HG03139 (cell line): ENCODE measurements at regions not wholly inside any gene's neighbourhood (a gene's known extent, or its start where the extent isn't known, plus 50 kb on each side); places are given as distances from the start of the nearest gene placed in this dataset.

Source experiments
- ATAC-seq: cut with Tn5 transposase; IDR thresholded peaks from one replicate; pipeline ENCODE4 v1.9.1; 2021; ENCODE audit not compliant: unreplicated experiment

DNA sequence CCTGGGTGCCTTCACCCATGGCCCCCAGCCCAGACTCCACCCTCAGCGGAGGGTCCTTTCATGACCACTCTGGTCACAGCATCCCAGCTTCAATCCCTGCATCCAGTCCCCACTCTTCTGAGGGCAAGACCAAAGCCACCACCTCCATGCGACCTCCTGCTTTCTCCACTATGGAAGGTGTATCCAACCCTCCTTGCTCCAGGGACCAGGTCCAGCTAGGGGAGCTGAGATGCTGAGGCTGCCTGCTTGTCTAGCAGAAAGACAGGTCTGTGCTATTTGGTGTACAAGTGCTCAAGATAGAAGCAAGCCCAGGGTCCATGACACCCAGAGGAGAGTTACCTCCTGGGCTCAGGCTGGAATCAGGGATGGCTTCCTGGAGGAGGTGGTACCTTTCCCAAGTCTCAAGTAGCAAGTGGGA is 73.8 kb upstream of the RAB6C start:
- ATAC-seq, result no peak

- ATAC-seq, result no peak
Observed at GRCh38 chr2:129906139-129906860, 73.2 kb upstream of the RAB6C start.

DNA sequence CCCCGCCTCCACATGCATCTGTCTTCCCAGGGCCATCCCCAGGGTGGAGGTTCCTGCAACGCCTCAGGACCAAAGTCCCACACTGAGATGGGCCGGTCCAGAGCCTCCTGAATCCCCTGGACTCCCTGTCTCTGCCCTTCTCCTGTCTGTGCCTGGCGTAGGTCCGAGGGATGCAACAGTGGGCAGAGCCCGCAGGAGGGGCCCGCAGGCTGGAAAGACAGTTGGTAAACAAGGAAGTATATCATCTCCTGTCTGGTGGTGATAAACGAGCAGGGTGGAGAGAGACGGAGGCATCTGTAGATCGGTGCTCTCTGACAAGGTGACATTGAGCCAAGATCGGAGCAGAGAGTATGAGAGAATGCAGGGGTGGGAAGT is 72.6 kb upstream of the RAB6C start:
- no peak for ATAC-seq

DNA sequence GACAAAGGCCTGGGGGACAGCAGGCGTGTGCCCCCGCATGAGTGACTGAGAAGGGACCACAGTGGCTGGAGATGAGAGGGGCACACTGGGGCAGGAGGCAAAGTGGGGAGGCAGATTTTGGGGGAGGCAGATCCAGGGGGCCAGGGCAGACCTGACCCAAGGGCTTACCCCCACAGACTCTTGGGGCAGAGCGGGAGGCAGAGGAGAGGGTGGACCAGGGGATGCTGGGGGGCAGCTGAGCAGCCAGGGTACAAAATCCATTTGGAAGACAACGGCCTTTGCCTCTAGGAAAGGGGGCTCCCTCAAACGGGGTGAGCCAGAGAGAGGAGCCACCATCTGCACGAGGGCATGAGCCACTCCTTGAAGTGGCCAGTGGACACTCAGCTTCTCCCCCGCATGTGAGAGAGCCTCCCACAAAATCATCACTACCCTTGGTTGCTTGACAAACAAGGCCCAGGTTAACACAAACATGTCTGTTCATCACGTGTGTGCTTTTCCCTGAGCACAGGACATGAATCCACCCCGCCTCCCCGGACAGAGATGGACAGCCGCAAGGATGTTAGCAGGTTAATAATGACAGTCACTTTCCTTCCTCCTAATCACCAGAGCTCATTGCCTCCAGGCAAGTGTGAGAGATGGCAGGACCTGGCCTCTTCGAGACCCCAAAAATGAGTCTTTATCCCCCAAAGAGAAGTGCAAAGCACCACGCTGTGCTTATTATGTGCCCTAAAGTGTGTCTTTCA is 72.0 kb upstream of the RAB6C start:
- ATAC-seq, result no peak

GRCh38 chr2:129908721-129909373 is 70.6 kb upstream of the RAB6C start:
- ATAC-seq, result no peak

DNA sequence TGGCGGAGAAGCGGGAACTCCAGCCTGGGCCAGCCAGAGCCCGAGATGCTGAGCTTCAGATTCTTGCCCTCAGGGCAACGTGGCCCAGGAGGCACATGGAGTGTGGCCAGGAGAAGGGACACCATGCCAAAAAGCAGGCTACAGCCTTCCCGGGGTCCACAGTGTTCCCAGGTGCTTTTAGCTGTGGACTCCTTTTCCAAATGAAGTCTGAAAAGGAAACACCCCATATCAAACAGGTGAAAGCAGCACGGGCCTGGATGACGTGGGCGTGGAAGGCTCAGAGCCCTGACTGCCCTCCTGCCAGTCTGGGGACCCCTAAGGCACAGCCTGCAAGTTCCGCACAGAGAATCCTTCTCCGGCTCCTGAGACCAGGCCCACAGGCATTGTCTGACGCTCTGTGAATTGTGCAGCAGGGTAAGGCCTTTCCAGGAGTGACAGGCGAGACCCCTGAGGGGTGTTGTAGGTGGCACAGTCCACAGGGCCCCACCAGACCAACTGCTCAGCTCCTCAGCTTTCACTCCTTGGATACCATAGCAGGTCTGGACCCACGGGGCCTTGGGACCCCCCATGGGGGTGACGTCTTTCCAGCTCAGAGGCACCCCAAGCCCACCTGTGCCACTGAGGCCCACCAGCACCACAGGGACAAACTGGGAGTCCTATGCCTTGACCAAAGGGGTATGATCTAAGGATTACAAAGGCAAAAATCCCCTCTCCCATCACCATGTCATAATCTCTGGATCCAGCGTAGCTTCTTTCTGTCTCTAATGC is 69.6 kb upstream of the RAB6C start:
- no peak for ATAC-seq

DNA sequence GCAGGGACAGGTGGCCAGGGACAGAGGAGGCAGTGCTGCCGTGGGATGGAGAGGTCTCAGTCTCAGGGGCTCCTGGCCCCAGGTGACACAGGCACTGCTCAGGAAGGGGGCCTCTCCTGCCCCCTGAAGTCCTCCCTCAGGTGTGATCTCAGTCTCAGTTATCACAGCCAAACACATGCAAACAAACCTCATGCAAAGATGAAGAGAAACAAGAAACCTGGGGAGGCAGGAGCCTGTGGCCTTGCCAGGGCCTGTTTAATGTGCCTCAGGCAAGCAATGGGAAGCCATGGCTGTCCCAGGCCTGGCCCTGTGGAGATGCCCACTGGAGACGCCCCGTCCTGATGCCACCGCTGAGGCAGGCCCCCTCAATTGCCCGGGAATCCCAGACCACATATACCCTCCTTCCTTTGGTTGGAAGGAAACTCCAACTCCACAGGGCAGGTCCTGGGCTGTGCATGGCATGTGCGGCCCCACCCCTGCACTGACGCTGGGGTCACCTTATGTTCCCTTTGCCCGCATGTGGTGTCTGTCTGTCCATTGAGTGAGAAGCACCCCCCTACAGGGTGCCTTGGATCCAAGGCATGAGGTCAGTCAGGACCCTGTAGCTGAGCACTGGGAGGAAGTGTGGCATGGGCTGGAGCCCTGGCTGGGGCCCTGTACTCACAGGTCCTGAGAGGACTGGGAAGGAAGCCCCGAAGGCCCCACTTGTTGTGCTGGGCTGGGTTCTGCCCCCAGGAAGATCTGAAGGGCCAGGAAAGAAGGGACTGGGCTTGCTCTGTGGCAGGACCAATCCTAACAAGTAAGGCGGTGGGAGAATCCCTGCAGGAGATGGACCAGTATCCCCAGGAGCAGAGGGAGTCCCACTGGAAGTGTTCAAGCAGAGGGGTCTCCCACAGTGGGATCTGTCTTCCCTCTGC is 68.8 kb upstream of the RAB6C start:
- ATAC-seq, result no peak

GRCh38 chr2:129911363-129912065 is 68.0 kb upstream of the RAB6C start:
- no peak for ATAC-seq

DNA sequence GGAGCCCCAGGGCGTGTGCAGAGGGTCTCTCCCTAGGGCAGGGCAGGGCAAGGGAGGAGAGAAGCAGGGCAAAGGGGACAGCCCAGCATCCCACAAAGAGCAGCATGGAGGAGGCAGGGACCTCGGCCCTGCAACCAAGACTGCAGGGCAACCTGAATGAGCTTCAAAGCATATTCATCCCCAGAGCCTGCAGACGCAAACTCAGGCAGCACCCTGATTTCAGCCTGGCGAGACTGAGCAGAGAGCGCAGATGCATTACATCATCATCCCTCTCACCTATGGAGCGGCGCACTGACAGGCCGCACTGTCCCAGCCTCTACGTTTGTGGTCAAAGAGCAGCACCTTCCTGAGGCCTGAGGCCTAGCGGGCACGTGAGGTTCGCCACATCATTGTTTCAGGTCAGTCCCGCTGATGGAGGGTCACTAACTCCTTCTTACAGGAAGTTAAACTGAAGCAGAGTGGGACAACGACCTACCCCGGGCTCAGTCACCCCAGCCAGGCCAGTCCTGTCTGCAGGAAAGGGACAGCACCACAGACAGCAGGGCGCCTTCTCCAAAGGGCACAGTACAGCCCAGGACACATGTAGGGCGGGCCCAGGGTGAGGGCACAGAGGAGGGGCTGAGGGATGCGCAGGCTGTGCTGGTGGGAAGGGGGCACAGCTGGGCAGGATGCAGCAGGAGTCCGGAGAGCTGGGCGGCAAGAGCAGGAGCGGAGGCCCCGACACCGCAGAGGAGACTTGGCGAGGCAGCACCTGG is 67.2 kb upstream of the RAB6C start:
- ATAC-seq, result no peak

- no peak for ATAC-seq
Observed at GRCh38 chr2:129912871-129913694, 66.4 kb upstream of the RAB6C start.

- no peak for ATAC-seq
Observed at GRCh38 chr2:129913695-129914495, 65.6 kb upstream of the RAB6C start.

GRCh38 chr2:129914538-129915302 is 64.7 kb upstream of the RAB6C start:
- no peak for ATAC-seq

- ATAC-seq, result no peak
Observed at GRCh38 chr2:129915303-129915840, 64.1 kb upstream of the RAB6C start.

- no peak for ATAC-seq
Observed at GRCh38 chr2:129918604-129919003, 60.9 kb upstream of the RAB6C start.

DNA sequence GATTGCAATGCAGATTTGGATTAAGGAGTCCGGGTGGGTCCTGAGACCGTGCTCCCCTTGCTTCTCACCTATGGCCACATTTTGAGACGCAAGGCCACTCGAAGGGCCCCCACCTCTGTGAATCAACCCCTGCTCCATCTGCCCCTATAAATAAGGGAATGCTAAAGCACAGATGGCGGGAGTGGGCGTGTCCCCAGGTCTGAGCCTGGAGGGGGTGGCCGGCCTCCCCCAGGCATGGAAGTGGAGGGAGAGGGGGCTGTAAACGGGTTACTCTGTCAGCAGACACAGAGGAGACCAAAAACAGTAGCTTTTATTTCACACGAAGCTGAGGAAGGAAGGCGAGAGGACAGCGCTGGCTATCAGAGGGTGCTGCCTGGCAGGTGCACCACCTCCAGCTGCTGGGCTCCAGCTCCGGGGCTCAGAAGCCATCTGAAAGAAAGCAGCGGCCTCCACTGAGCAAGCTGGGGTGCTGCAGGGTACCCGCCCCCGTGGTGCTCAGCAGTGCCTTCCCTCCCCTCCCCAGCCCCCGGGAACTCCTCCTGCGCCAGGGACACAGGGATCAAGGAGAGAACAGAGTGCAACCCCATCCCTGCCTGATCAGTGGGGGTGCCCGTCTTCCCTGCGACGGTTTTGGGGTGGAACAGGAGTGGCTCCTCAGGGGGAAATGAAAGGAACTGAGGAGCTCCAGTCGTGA is 56.7 kb upstream of the RAB6C start:
- ATAC-seq, result no peak
